PFSK-1 (cell line): ENCODE measurements at regions not wholly inside any gene's neighbourhood (a gene's known extent, or its start where the extent isn't known, plus 50 kb on each side); places are given as distances from the start of the nearest gene placed in this dataset.

Source experiments
- FOXP2 ChIP-seq: optimal IDR thresholded peaks from 2 replicates; pipeline ENCODE3; 2011; ENCODE audit warnings: borderline replicate concordance, control low read depth, inconsistent platforms; ENCODE audit not compliant: insufficient read depth; ENCODE audit errors: extremely low read length, extremely low read depth
- POLR2AphosphoS5 ChIP-seq: IDR thresholded peaks from 2 replicates; pipeline ENCODE4 v1.6.1; 2012; ENCODE audit warnings: low read depth, mild to moderate bottlenecking, control low read depth, low read length, moderate library complexity
- SIN3A ChIP-seq: IDR thresholded peaks from 2 replicates; pipeline ENCODE4 v1.6.1; 2012; ENCODE audit warnings: mild to moderate bottlenecking, low read length, moderate library complexity, borderline replicate concordance; ENCODE audit not compliant: insufficient read depth
- TAF1 ChIP-seq: IDR thresholded peaks from 2 replicates; pipeline ENCODE4 v1.6.1; 2012; ENCODE audit warnings: low read length, control low read depth, borderline replicate concordance; ENCODE audit not compliant: insufficient read depth
- TF ChIP-seq, protein P1 (sequence below), 2 experiments: IDR thresholded peaks; 2 replicates each; pipeline versions ENCODE4 v1.6.1 to v1.8.0; 2011 to 2012; ENCODE audit warnings: low read depth in 2 of 2, low read length in 2 of 2, control low read depth in 1 of 2, inconsistent platforms in 1 of 2, mild to moderate bottlenecking in 1 of 2, moderate library complexity in 1 of 2; ENCODE audit not compliant: insufficient read depth in 1 of 2

DNA sequence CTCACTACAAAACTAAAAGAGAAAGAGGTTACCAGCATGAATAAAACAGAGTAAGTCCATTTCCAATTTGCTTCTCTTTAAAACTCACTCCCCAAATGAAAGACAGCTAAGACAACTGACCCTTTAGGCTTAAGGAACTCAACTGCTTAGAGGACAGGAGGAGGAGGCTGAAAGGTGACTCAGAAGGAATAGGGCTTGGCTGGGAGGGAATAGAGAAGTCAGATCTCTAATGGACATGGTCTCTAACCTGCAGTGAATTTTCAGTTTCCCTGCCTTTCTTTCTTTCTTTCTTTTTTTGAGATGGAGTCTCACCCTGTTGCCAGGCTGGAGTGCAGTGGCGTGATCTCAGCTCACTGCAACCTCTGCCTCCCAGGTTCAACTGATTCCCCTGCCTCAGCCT is 261.8 kb upstream of the CLINT1 start:
- TF ChIP-seq TAF1 (no peak), FOXP2 (no peak), POLR2AphosphoS5 (no peak), SIN3A (no peak)
- TF ChIP-seq, protein P1, sequence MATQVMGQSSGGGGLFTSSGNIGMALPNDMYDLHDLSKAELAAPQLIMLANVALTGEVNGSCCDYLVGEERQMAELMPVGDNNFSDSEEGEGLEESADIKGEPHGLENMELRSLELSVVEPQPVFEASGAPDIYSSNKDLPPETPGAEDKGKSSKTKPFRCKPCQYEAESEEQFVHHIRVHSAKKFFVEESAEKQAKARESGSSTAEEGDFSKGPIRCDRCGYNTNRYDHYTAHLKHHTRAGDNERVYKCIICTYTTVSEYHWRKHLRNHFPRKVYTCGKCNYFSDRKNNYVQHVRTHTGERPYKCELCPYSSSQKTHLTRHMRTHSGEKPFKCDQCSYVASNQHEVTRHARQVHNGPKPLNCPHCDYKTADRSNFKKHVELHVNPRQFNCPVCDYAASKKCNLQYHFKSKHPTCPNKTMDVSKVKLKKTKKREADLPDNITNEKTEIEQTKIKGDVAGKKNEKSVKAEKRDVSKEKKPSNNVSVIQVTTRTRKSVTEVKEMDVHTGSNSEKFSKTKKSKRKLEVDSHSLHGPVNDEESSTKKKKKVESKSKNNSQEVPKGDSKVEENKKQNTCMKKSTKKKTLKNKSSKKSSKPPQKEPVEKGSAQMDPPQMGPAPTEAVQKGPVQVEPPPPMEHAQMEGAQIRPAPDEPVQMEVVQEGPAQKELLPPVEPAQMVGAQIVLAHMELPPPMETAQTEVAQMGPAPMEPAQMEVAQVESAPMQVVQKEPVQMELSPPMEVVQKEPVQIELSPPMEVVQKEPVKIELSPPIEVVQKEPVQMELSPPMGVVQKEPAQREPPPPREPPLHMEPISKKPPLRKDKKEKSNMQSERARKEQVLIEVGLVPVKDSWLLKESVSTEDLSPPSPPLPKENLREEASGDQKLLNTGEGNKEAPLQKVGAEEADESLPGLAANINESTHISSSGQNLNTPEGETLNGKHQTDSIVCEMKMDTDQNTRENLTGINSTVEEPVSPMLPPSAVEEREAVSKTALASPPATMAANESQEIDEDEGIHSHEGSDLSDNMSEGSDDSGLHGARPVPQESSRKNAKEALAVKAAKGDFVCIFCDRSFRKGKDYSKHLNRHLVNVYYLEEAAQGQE (IDR thresholded peaks at IDR 0.05; ENCODE audit: insufficient read depth in 1 of 2, low read depth in 2 of 2, low read length in 2 of 2): no peak
